GM23338 (cell line): ENCODE measurements at regions not wholly inside any gene's neighbourhood (a gene's known extent, or its start where the extent isn't known, plus 50 kb on each side); places are given as distances from the start of the nearest gene placed in this dataset.

ENCODE experiments used
- ATAC-seq: fragments of 200-7000 bp; cut with Tn5 transposase; 3 replicates; pipeline ENCODE4 v1.9.1; 2020
- DNase-seq: peaks from one replicate; pipeline ENCODE4 v3.0.0-alpha.2; 2015; ENCODE audit warnings: low spot score
- H2AFZ ChIP-seq: fragments of 200-600 bp; sonication (generic); 2 replicates; pipeline ENCODE4 v1.8.0; 2016; ENCODE audit warnings: antibody characterized with exemption, mild to moderate bottlenecking, moderate library complexity
- H3F3A ChIP-seq: fragments of 200-600 bp; sonication (generic); replicated peaks from 2 replicates; pipeline ENCODE4 v1.8.0; 2017; ENCODE audit warnings: antibody characterized with exemption, mixed run types, low read depth
- H3K27ac ChIP-seq: fragments of 200-600 bp; sonication (generic); 2 replicates; pipeline ENCODE4 v1.6.1; 2016; ENCODE audit warnings: low read depth
- H3K27me3 ChIP-seq: fragments of 200-600 bp; sonication (generic); 2 replicates; pipeline ENCODE4 v1.8.0; 2016; ENCODE audit warnings: mild to moderate bottlenecking, mixed run types, moderate library complexity; ENCODE audit not compliant: insufficient read depth
- H3K36me3 ChIP-seq: fragments of 200-600 bp; sonication (generic); 2 replicates; pipeline ENCODE4 v1.8.0; 2016; ENCODE audit warnings: mild to moderate bottlenecking; ENCODE audit not compliant: insufficient read depth
- H3K4me1 ChIP-seq: fragments of 200-600 bp; sonication (generic); 2 replicates; pipeline ENCODE4 v1.8.0; 2016; ENCODE audit warnings: mild to moderate bottlenecking, moderate library complexity; ENCODE audit not compliant: insufficient read depth
- H3K4me2 ChIP-seq: fragments of 200-600 bp; sonication (generic); 2 replicates; pipeline ENCODE4 v1.7.1; 2017; ENCODE audit warnings: mixed run types
- H3K4me3 ChIP-seq: fragments of 200-600 bp; sonication (generic); 2 replicates; pipeline ENCODE4 v1.6.1; 2016; ENCODE audit warnings: mixed run types
- H3K79me2 ChIP-seq: fragments of 200-600 bp; sonication (generic); replicated peaks from 2 replicates; pipeline ENCODE4 v1.8.0; 2017; ENCODE audit warnings: mild to moderate bottlenecking; ENCODE audit not compliant: insufficient read depth
- H3K9me2 ChIP-seq: fragments of 200-600 bp; sonication (generic); 2 replicates; pipeline ENCODE4 v1.8.0; 2017; ENCODE audit not compliant: insufficient read depth
- H4K20me1 ChIP-seq: fragments of 200-600 bp; sonication (generic); replicated peaks from 2 replicates; pipeline ENCODE4 v1.8.0; 2017; ENCODE audit warnings: mild to moderate bottlenecking; ENCODE audit not compliant: insufficient read depth
- H3K27ac Mint-ChIP-seq: 2 replicates; pipeline ENCODE4 v1.8.0; 2020; ENCODE audit warnings: inconsistent platforms, mild to moderate bottlenecking, moderate library complexity, mixed read lengths
- H3K27me3 Mint-ChIP-seq: 3 replicates; pipeline ENCODE4 v1.8.0; 2022; ENCODE audit warnings: low read depth, mild to moderate bottlenecking, moderate library complexity, mixed read lengths, inconsistent platforms; ENCODE audit not compliant: insufficient read depth, poor library complexity
- H3K36me3 Mint-ChIP-seq: 3 replicates; pipeline ENCODE4 v1.8.0; 2021; ENCODE audit warnings: low read depth, mild to moderate bottlenecking, inconsistent platforms, moderate library complexity, mixed read lengths
- H3K4me1 Mint-ChIP-seq: 3 replicates; pipeline ENCODE4 v1.8.0; 2020; ENCODE audit warnings: mild to moderate bottlenecking, inconsistent platforms, mixed read lengths
- H3K4me3 Mint-ChIP-seq: 3 replicates; pipeline ENCODE4 v1.8.0; 2021; ENCODE audit warnings: moderate library complexity, mild to moderate bottlenecking, inconsistent platforms, mixed read lengths
- H3K9me3 Mint-ChIP-seq: 3 replicates; pipeline ENCODE4 v1.8.0; 2020; ENCODE audit warnings: moderate library complexity, mild to moderate bottlenecking, inconsistent platforms, mixed read lengths
- CREB1 ChIP-seq: fragments of 250-450 bp; sonication (Bioruptor Pico); IDR thresholded peaks from 2 replicates; pipeline ENCODE4 v1.5.0; 2020; ENCODE audit warnings: low read depth, mild to moderate bottlenecking, moderate library complexity
- EZH2 ChIP-seq: fragments of 200-600 bp; sonication (generic); IDR thresholded peaks from one replicate; pipeline ENCODE4 v1.8.0; 2017; ENCODE audit warnings: antibody characterized with exemption, mild to moderate bottlenecking, low read depth; ENCODE audit not compliant: unreplicated experiment
- EZH2phosphoT487 ChIP-seq: fragments of 200-600 bp; sonication (generic); IDR thresholded peaks from one replicate; pipeline ENCODE4 v1.8.1; 2018; ENCODE audit warnings: antibody characterized with exemption; ENCODE audit not compliant: unreplicated experiment
- JUNB ChIP-seq: IDR thresholded peaks from one replicate; pipeline ENCODE4 v1.6.1; 2016; ENCODE audit warnings: antibody characterized with exemption; ENCODE audit not compliant: unreplicated experiment
- NANOG ChIP-seq: IDR thresholded peaks from 2 replicates; pipeline ENCODE4 v1.6.1; 2016; ENCODE audit warnings: antibody characterized with exemption, borderline replicate concordance
- POLR2AphosphoS5 ChIP-seq: IDR thresholded peaks from 2 replicates; pipeline ENCODE4 v1.6.1; 2016; ENCODE audit warnings: antibody characterized with exemption, low read depth
- STAT1 ChIP-seq: IDR thresholded peaks from one replicate; pipeline ENCODE4 v1.6.1; 2016; ENCODE audit warnings: antibody characterized with exemption; ENCODE audit not compliant: unreplicated experiment
- ZNF114 ChIP-seq: fragments of 250-450 bp; sonication (Bioruptor Pico); IDR thresholded peaks from 2 replicates; pipeline ENCODE4 v1.5.0; 2020; ENCODE audit warnings: mild to moderate bottlenecking, moderate library complexity
- ZNF331 ChIP-seq: fragments of 250-450 bp; sonication (Bioruptor Pico); IDR thresholded peaks from 2 replicates; pipeline ENCODE4 v1.5.0; 2020; ENCODE audit warnings: low read depth, mild to moderate bottlenecking, moderate library complexity
- TF ChIP-seq, protein P1 (sequence below): IDR thresholded peaks from one replicate; pipeline ENCODE4 v1.6.1; 2018; ENCODE audit warnings: antibody characterized with exemption; ENCODE audit not compliant: unreplicated experiment
- TF ChIP-seq, protein P2 (sequence below): IDR thresholded peaks from 2 replicates; pipeline ENCODE4 v1.6.1; 2016; ENCODE audit warnings: antibody characterized with exemption
- TF ChIP-seq, protein P3 (sequence below), 2 experiments: fragments of 200-600 bp in 1 of 2; sonication (generic) in 1 of 2; conservative IDR thresholded peaks; 2 replicates each; pipeline versions ENCODE4 v1.5.1 to v1.6.1; 2016 to 2017; ENCODE audit warnings: antibody characterized with exemption in 2 of 2, low read depth in 2 of 2, mild to moderate bottlenecking in 2 of 2, moderate library complexity in 1 of 2
- TF ChIP-seq, protein P4 (sequence below): fragments of 250-450 bp; sonication (Bioruptor Pico); IDR thresholded peaks from 2 replicates; pipeline ENCODE4 v1.5.0; 2020; ENCODE audit warnings: mild to moderate bottlenecking, moderate library complexity

DNA sequence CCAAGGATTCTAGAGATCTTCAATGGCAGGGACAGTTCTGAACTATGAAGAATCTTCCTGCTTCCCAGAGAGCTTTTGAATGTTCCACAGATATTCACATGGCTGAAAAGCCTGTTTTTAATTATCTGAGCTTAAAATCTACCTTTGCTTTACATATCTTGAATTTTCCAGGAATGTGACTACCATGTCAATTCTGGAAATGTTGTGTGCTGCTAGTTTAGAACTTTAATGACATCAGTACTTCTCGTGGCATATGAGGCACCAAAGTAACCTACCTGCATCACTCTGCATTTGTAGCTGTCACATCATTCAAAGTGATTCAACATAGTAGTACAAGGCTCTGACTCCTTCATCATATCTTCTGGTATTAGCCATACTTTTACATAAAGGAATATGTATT, 122.7 kb upstream of the NFIA start:
- peaks cover 30% of the 10 kb centered on the region for H3K9me3 Mint-ChIP-seq
- no peaks in the 10 kb centered on the region for H3K27me3 Mint-ChIP-seq
- H3K27me3 ChIP-seq, result no peaks in the 10 kb centered on the region
- no peak overlapping the region for H3K4me3 ChIP-seq
- H2AFZ ChIP-seq, result peak overlapping the region; percentile 35; the same call in 1 of the 2 replicates
- H3K79me2 ChIP-seq, result no peaks in the 10 kb centered on the region
- no peaks in the 10 kb centered on the region for H3F3A ChIP-seq
- H3K27ac ChIP-seq, result no peak overlapping the region
- TF ChIP-seq EZH2 (no peak), STAT1 (no peak), ZNF331 (CRISPR knock-in tag) (no peak), EZH2phosphoT487 (no peak), CREB1 (no peak), ZNF114 (CRISPR knock-in tag) (no peak), POLR2AphosphoS5 (no peak), JUNB (no peak), NANOG (no peak)
- TF ChIP-seq, protein P1, sequence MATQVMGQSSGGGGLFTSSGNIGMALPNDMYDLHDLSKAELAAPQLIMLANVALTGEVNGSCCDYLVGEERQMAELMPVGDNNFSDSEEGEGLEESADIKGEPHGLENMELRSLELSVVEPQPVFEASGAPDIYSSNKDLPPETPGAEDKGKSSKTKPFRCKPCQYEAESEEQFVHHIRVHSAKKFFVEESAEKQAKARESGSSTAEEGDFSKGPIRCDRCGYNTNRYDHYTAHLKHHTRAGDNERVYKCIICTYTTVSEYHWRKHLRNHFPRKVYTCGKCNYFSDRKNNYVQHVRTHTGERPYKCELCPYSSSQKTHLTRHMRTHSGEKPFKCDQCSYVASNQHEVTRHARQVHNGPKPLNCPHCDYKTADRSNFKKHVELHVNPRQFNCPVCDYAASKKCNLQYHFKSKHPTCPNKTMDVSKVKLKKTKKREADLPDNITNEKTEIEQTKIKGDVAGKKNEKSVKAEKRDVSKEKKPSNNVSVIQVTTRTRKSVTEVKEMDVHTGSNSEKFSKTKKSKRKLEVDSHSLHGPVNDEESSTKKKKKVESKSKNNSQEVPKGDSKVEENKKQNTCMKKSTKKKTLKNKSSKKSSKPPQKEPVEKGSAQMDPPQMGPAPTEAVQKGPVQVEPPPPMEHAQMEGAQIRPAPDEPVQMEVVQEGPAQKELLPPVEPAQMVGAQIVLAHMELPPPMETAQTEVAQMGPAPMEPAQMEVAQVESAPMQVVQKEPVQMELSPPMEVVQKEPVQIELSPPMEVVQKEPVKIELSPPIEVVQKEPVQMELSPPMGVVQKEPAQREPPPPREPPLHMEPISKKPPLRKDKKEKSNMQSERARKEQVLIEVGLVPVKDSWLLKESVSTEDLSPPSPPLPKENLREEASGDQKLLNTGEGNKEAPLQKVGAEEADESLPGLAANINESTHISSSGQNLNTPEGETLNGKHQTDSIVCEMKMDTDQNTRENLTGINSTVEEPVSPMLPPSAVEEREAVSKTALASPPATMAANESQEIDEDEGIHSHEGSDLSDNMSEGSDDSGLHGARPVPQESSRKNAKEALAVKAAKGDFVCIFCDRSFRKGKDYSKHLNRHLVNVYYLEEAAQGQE, result no peak
- TF ChIP-seq, protein P2, sequence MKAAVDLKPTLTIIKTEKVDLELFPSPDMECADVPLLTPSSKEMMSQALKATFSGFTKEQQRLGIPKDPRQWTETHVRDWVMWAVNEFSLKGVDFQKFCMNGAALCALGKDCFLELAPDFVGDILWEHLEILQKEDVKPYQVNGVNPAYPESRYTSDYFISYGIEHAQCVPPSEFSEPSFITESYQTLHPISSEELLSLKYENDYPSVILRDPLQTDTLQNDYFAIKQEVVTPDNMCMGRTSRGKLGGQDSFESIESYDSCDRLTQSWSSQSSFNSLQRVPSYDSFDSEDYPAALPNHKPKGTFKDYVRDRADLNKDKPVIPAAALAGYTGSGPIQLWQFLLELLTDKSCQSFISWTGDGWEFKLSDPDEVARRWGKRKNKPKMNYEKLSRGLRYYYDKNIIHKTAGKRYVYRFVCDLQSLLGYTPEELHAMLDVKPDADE, result no peak
- TF ChIP-seq, protein P3, sequence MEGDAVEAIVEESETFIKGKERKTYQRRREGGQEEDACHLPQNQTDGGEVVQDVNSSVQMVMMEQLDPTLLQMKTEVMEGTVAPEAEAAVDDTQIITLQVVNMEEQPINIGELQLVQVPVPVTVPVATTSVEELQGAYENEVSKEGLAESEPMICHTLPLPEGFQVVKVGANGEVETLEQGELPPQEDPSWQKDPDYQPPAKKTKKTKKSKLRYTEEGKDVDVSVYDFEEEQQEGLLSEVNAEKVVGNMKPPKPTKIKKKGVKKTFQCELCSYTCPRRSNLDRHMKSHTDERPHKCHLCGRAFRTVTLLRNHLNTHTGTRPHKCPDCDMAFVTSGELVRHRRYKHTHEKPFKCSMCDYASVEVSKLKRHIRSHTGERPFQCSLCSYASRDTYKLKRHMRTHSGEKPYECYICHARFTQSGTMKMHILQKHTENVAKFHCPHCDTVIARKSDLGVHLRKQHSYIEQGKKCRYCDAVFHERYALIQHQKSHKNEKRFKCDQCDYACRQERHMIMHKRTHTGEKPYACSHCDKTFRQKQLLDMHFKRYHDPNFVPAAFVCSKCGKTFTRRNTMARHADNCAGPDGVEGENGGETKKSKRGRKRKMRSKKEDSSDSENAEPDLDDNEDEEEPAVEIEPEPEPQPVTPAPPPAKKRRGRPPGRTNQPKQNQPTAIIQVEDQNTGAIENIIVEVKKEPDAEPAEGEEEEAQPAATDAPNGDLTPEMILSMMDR (conservative IDR thresholded peaks at IDR 0.05; ENCODE audit: low read depth in 2 of 2), result no peak
- TF ChIP-seq, protein P4, sequence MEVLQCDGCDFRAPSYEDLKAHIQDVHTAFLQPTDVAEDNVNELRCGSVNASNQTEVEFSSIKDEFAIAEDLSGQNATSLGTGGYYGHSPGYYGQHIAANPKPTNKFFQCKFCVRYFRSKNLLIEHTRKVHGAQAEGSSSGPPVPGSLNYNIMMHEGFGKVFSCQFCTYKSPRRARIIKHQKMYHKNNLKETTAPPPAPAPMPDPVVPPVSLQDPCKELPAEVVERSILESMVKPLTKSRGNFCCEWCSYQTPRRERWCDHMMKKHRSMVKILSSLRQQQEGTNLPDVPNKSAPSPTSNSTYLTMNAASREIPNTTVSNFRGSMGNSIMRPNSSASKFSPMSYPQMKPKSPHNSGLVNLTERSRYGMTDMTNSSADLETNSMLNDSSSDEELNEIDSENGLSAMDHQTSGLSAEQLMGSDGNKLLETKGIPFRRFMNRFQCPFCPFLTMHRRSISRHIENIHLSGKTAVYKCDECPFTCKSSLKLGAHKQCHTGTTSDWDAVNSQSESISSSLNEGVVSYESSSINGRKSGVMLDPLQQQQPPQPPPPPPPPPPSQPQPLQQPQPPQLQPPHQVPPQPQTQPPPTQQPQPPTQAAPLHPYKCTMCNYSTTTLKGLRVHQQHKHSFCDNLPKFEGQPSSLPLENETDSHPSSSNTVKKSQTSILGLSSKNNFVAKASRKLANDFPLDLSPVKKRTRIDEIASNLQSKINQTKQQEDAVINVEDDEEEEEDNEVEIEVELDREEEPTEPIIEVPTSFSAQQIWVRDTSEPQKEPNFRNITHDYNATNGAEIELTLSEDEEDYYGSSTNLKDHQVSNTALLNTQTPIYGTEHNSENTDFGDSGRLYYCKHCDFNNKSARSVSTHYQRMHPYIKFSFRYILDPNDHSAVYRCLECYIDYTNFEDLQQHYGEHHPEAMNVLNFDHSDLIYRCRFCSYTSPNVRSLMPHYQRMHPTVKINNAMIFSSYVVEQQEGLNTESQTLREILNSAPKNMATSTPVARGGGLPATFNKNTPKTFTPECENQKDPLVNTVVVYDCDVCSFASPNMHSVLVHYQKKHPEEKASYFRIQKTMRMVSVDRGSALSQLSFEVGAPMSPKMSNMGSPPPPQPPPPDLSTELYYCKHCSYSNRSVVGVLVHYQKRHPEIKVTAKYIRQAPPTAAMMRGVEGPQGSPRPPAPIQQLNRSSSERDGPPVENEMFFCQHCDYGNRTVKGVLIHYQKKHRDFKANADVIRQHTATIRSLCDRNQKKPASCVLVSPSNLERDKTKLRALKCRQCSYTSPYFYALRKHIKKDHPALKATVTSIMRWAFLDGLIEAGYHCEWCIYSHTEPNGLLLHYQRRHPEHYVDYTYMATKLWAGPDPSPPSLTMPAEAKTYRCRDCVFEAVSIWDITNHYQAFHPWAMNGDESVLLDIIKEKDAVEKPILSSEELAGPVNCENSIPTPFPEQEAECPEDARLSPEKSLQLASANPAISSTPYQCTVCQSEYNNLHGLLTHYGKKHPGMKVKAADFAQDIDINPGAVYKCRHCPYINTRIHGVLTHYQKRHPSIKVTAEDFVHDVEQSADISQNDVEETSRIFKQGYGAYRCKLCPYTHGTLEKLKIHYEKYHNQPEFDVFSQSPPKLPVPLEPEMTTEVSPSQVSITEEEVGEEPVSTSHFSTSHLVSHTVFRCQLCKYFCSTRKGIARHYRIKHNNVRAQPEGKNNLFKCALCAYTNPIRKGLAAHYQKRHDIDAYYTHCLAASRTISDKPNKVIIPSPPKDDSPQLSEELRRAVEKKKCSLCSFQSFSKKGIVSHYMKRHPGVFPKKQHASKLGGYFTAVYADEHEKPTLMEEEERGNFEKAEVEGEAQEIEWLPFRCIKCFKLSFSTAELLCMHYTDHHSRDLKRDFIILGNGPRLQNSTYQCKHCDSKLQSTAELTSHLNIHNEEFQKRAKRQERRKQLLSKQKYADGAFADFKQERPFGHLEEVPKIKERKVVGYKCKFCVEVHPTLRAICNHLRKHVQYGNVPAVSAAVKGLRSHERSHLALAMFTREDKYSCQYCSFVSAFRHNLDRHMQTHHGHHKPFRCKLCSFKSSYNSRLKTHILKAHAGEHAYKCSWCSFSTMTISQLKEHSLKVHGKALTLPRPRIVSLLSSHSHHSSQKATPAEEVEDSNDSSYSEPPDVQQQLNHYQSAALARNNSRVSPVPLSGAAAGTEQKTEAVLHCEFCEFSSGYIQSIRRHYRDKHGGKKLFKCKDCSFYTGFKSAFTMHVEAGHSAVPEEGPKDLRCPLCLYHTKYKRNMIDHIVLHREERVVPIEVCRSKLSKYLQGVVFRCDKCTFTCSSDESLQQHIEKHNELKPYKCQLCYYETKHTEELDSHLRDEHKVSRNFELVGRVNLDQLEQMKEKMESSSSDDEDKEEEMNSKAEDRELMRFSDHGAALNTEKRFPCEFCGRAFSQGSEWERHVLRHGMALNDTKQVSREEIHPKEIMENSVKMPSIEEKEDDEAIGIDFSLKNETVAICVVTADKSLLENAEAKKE (CRISPR knock-in tag), result no peak
- H3K27ac Mint-ChIP-seq, result no peak overlapping the region
- H3K36me3 ChIP-seq, result no peaks in the 10 kb centered on the region; the same call in none of the 2 replicates
- DNase-seq (no peak), ATAC-seq (no peak)
- H3K4me2 ChIP-seq, result no peak overlapping the region
- peaks cover 20% of the 10 kb centered on the region for H3K36me3 Mint-ChIP-seq
- peaks cover 12% of the 10 kb centered on the region for H3K4me1 Mint-ChIP-seq
- peaks cover 11% of the 10 kb centered on the region; the same call in 1 of the 2 replicates for H3K9me2 ChIP-seq
- H3K4me1 ChIP-seq, result peaks cover 3% of the 10 kb centered on the region
- H4K20me1 ChIP-seq, result no peaks in the 10 kb centered on the region
- H3K4me3 Mint-ChIP-seq, result no peak overlapping the region
